Activated T-helper 1 cell treated with anti-CD3 and anti-CD28 coated beads, Interleukin-12 subunit alpha, Interleukin-12 subunit beta, Interleukin-2, Interleukin-4 antibody, amounts not matched to agents 30 ng/mL and 10 ng/mL and 1 ng/mL, durations not matched to agents 14 hours and 24 hours and 36 hours (primary cell): ENCODE measurements at regions not wholly inside any gene's neighbourhood (a gene's known extent, or its start where the extent isn't known, plus 50 kb on each side); places are given as distances from the start of the nearest gene placed in this dataset.

Experiments
- DNase-seq: peaks from one replicate; pipeline ENCODE4 v3.0.0; 2021; ENCODE audit warnings: low spot score
- H3K27ac Mint-ChIP-seq: one replicate; pipeline ENCODE4 v1.8.0; 2021; ENCODE audit warnings: mild to moderate bottlenecking, mixed read lengths
- H3K27me3 Mint-ChIP-seq: one replicate; pipeline ENCODE4 v1.8.0; 2022; ENCODE audit warnings: mild to moderate bottlenecking, moderate library complexity, mixed read lengths; ENCODE audit not compliant: insufficient read depth
- H3K36me3 Mint-ChIP-seq: one replicate; pipeline ENCODE4 v1.8.0; 2021; ENCODE audit warnings: low read depth, mixed read lengths
- H3K4me1 Mint-ChIP-seq: one replicate; pipeline ENCODE4 v1.8.0; 2021; ENCODE audit warnings: low read depth, mixed read lengths
- H3K4me3 Mint-ChIP-seq: one replicate; pipeline ENCODE4 v1.8.0; 2021; ENCODE audit warnings: mild to moderate bottlenecking, moderate library complexity, mixed read lengths
- H3K9me3 Mint-ChIP-seq: one replicate; pipeline ENCODE4 v1.8.0; 2021; ENCODE audit warnings: mixed read lengths
- intact Hi-C: fragments of 100-400 bp; cut with micrococcal nuclease; formaldehyde crosslinking; loops from one replicate; pipeline ENCODE4 v1.15.1; 2024

DNA sequence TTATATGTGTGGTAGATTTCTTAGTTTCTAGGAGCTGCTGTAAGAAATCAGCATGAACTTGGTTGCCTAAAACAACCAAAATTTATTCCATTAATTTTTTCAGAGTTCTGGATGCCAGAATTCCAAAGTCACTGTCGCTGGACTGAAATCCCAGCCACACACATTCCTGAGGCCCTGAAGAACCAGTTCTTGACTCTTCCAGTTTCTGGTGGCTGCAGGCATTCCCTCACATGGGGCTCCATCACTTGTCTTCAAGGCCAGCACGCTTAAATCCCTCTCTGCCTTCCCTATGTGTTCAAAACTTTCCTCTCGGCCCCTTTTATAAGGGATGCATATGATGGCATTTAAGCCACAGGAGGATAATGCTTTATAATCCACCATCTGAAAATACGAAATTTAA lies 1237.5 kb upstream of the CDH9 start:
- Mint-ChIP-seq H3K27me3 (no peaks in the 10 kb centered on the region), H3K4me1 (no peaks in the 10 kb centered on the region)

DNA sequence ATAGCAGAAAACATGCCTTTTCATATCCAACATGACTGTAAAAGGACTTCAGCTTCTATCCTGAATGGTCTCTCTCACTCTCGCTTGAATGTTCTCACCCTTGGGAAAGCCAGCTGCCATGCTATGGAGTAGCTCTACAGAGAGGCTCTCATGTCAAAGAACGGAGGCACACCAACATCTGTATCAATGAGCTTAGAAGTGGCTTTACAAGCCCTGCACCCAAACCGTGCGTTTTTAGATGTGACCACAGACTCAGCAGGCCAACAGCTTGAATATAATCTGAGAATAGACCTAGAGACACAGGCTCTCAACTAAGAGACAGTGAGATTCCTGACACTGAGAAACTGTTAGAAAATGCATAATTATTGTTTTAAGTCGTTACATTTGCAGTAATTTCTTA lies 1231.6 kb upstream of the CDH9 start:
- no peak for DNase-seq
- H3K36me3 Mint-ChIP-seq: no peaks in the 10 kb centered on the region
- H3K27ac Mint-ChIP-seq: no peak overlapping the region
- intact Hi-C loops: no loop called here
- H3K27me3 Mint-ChIP-seq: no peaks in the 10 kb centered on the region
- no peaks in the 10 kb centered on the region for H3K4me1 Mint-ChIP-seq
- no peak overlapping the region for H3K4me3 Mint-ChIP-seq
- peaks cover 18% of the 10 kb centered on the region for H3K9me3 Mint-ChIP-seq

More for the DNA sequence above, 1237.5 kb upstream of the CDH9 start:
- intact Hi-C loops: no loop called here
- H3K9me3 Mint-ChIP-seq: peaks cover 10% of the 10 kb centered on the region
- no peak overlapping the region for H3K27ac Mint-ChIP-seq
- no peaks in the 10 kb centered on the region for H3K36me3 Mint-ChIP-seq
- H3K4me3 Mint-ChIP-seq: no peak overlapping the region
- no peak for DNase-seq

DNA sequence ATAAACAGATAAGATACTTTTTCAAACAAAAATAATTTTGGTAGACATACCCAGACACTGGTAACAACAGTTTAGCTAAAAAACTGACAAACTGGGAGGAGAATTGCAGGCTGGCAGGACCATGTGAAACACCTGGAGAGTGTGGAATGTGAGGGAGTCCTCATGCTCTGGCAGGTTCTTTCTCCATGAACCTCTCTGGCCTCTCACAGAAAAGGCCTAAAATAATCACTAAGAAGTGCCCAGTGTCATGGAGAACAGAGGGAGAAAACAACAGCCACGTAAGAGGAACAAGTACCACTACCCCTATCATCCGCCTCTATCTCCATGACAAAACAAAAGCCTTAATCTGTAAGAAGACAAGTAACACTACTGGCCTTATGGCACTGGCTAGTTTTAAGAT lies 1227.5 kb upstream of the CDH9 start:
- intact Hi-C loops: no loop called here
- no peak for DNase-seq
- Mint-ChIP-seq H3K4me1 (no peaks in the 10 kb centered on the region), H3K4me3 (no peak overlapping the region), H3K36me3 (no peaks in the 10 kb centered on the region), H3K27ac (no peak overlapping the region), H3K9me3 (peaks cover 18% of the 10 kb centered on the region), H3K27me3 (no peaks in the 10 kb centered on the region)

DNA sequence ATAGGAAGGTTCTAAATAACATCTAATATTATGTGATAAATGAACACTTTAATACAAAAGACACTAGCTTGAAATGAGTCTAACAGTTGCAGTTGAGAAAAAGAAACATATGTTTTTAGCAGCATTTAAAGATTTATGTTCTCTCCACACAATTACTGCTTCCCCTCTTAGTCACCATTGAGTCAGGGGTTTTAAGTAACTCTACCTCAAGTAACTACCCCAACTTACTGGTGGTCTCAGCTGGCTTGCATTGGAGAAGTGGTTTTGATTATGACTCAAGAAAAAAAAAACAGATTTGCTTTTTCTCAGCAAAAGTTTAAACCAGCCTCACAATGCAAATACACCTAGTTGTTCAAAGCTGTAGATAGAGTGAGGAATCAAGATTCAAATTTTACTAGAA lies 1216.5 kb upstream of the CDH9 start:
- DNase-seq: no peak

DNA sequence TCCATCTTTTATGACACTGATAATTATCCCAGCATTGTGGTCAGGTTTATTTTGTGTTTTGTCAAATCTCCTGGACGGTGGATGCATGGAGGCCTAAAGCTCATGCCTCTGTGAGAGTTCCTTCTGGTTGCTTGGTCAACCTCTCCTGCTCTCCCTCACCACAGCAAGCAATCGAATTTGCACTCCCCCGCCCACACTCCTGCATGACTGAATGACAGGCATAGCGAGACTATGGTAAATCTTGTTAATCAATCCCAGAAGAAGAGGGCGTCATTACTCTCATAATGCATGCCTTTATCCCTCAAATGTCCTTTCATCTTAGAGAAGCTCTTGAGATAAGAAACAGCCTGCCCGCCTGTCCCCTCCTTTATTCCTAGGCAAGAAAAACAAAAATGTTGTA lies 1215.0 kb upstream of the CDH9 start:
- Mint-ChIP-seq H3K36me3 (no peaks in the 10 kb centered on the region), H3K4me1 (no peaks in the 10 kb centered on the region), H3K9me3 (peaks cover 28% of the 10 kb centered on the region), H3K27me3 (no peaks in the 10 kb centered on the region), H3K4me3 (no peak overlapping the region), H3K27ac (no peak overlapping the region)
- no peak for DNase-seq
- intact Hi-C loops: no loop called here

More for the DNA sequence above, 1216.5 kb upstream of the CDH9 start:
- no peak overlapping the region for H3K27ac Mint-ChIP-seq
- H3K4me1 Mint-ChIP-seq: no peaks in the 10 kb centered on the region
- no peaks in the 10 kb centered on the region for H3K27me3 Mint-ChIP-seq
- no peaks in the 10 kb centered on the region for H3K36me3 Mint-ChIP-seq
- peaks cover 19% of the 10 kb centered on the region for H3K9me3 Mint-ChIP-seq
- intact Hi-C loops: no loop called here
- H3K4me3 Mint-ChIP-seq: no peak overlapping the region

DNA sequence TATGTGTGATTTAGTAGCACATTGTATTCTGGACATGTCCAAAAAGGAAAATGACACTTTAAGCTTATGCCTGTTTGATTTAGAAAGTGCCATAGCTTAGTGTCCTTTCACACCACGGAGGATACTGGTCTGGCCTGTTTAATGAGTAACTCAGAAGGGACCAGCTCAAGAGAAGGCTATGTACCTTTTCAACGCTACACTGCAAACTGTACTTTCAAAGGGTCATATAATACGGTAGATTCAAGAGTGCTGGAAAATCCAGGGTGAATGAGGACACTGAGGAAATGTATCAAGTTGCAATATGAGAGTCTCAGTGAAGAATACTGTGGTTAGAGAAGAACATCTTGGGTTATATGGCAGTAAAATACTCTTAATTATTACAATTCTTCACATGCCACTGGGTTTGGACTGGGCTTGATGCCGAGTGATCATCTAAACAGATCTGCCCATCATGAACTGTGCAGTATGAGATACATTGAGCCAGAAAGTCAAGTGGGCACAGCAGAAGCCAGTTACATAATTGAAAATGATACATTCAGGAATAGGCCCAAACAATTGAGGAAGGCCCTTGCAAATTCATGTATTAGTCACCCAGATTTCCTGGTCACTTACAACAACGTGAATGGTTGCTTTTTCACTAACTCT lies 1211.5 kb upstream of the CDH9 start:
- no peak overlapping the region for H3K27ac Mint-ChIP-seq
- H3K4me3 Mint-ChIP-seq: no peak overlapping the region
- H3K9me3 Mint-ChIP-seq: peaks cover 34% of the 10 kb centered on the region
- H3K36me3 Mint-ChIP-seq: no peaks in the 10 kb centered on the region
- no peaks in the 10 kb centered on the region for H3K27me3 Mint-ChIP-seq
- no peak for DNase-seq
- intact Hi-C loops: no loop called here
- H3K4me1 Mint-ChIP-seq: no peaks in the 10 kb centered on the region

DNA sequence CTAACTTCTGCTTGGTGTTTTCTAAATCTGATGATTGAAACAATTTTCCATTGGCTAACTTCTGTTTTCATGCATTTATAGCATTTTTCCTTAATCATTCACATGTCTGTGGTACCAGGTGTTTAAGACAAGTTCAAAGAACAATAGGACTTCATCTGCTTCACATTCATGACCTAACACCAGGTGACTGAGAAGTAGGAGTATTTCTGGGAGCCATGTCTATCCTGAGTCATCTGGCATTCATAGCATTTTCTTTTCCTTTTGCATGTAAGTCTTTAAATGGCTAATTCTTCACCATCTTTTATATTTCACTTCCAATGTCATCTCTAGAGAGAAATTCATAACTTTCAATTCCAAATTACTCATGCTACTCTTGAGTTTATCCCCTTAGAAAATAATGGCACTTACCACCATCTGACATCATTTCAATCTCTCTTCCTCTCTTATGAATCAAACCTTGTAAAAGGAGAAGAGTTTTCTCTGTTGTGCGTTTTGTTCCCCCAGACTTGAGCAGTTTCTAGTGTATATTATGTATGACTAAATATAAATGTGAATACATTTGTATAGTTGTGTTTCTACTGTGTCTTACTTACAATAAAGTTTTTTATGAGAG lies 1196.1 kb upstream of the CDH9 start:
- H3K27ac Mint-ChIP-seq: no peak overlapping the region
- H3K27me3 Mint-ChIP-seq: no peaks in the 10 kb centered on the region
- H3K36me3 Mint-ChIP-seq: no peaks in the 10 kb centered on the region
- H3K9me3 Mint-ChIP-seq: peaks cover 6% of the 10 kb centered on the region
- DNase-seq: no peak
- H3K4me3 Mint-ChIP-seq: no peak overlapping the region
- intact Hi-C loops: no loop called here
- no peaks in the 10 kb centered on the region for H3K4me1 Mint-ChIP-seq

DNA sequence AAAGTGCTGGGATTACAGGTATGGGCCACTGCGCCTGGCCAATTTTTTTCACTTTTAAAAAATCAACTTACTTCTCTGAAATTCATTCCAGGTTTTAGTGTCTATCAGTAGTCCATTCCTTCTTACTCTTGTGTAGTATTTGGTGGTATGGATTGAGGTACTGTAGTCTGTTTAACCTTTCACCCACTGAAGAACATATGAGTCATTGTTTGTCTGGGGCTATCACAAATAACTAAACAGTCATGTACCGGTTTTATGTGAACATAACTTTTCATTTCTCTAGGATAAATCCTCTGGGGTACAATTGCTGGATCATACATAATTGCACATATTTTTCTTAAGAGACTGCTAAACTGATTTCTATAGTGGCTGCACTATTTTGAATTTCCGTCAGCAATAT lies 1188.0 kb upstream of the CDH9 start:
- intact Hi-C loops: no loop called here
- DNase-seq: no peak
- no peaks in the 10 kb centered on the region for H3K27me3 Mint-ChIP-seq
- no peak overlapping the region for H3K4me3 Mint-ChIP-seq
- H3K4me1 Mint-ChIP-seq: no peaks in the 10 kb centered on the region
- no peak overlapping the region for H3K27ac Mint-ChIP-seq
- H3K9me3 Mint-ChIP-seq: peaks cover 6% of the 10 kb centered on the region
- no peaks in the 10 kb centered on the region for H3K36me3 Mint-ChIP-seq

DNA sequence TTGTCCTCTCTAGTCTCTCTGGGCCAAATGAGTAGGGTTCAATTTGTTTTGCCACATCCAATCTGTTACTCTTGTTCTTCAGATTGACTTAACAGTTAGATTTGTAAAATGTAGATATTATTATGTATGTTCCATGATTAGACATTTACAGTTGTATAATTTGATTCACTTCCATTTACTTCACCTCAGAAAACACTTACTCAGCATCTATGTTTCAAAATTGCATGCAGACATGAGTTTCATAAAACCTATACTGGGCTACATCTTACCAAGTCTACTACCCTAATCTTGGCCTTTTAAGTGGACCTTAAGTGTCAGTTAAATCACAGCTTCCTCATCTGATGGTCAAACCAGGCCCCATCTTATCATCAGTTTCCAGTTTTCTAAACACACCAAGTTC lies 1181.2 kb upstream of the CDH9 start:
- Mint-ChIP-seq H3K27me3 (no peaks in the 10 kb centered on the region), H3K9me3 (peaks cover 20% of the 10 kb centered on the region), H3K4me1 (no peaks in the 10 kb centered on the region), H3K4me3 (no peak overlapping the region), H3K27ac (no peak overlapping the region), H3K36me3 (no peaks in the 10 kb centered on the region)
- DNase-seq: no peak
- intact Hi-C loops: no loop called here

DNA sequence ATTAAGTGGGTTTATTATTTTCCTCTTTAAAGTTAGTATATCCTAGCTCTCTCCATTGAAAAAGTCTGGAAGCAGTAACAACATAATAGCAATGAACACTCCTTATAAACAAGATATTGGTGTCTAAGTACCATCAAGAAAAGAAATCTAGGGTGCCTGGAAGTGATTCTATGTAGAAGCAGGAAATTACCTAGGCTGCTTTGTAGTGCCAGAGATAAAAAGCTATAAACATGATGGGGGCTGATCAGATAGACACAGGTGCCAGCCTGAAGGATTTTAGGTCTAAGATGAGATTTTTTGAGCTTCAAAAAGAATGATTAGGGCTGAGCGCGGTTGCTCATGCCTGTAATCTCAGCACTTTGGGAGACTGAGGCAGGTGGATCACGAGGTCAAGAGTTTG lies 1179.3 kb upstream of the CDH9 start:
- DNase-seq: no peak
- Mint-ChIP-seq H3K36me3 (no peaks in the 10 kb centered on the region), H3K27me3 (no peaks in the 10 kb centered on the region), H3K27ac (no peak overlapping the region), H3K9me3 (peaks cover 13% of the 10 kb centered on the region), H3K4me1 (no peaks in the 10 kb centered on the region), H3K4me3 (no peak overlapping the region)
- intact Hi-C loops: no loop called here

DNA sequence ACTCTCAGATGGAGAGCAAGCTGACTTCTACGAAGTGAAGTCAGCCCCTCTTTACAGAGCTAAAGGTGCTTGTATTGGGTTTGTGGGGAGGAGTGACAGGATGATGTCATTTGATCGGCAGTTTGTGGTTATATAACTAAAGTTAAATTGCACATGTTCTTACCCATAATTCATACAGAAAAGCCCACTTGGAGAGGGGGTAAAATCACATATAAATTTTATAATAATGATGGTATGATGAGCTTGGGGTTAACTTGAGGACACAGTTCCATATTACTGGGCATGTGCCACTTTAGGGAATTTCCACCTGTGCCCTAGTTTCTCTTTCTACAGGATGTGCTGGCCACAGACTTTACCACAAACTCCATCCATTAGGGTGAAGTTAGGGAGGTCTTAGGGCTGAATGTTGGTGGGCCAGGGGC lies 1178.6 kb upstream of the CDH9 start:
- H3K4me1 Mint-ChIP-seq: no peaks in the 10 kb centered on the region
- no peaks in the 10 kb centered on the region for H3K36me3 Mint-ChIP-seq
- no peaks in the 10 kb centered on the region for H3K27me3 Mint-ChIP-seq

DNA sequence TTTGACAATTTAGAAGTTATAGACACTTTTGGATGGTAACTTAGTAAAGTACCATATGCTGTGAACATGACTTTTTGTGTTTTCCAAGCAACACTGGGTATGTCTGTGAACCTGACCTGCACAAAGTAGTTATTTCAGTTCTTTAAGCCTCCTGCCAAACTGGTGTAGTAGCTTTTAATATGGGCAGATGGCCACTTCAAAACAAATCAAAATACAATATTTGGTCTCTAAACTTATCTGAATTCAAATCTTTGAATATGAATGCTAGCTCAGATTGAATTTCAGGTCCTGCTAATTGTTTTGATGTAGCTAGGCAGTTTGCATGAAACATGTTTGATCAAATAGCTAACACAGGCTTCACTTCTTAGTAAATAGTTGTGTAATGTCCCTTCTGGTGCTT lies 1176.7 kb upstream of the CDH9 start:
- H3K36me3 Mint-ChIP-seq: no peaks in the 10 kb centered on the region

More for the DNA sequence above, 1178.6 kb upstream of the CDH9 start:
- DNase-seq: no peak
- Mint-ChIP-seq H3K9me3 (peaks cover 13% of the 10 kb centered on the region), H3K27ac (no peak overlapping the region), H3K4me3 (no peak overlapping the region)
- intact Hi-C loops: loop anchor here (1.0 kb wide), 1 partner anchor 27 kb away; no protein-coding TSS in a partner anchor

DNA sequence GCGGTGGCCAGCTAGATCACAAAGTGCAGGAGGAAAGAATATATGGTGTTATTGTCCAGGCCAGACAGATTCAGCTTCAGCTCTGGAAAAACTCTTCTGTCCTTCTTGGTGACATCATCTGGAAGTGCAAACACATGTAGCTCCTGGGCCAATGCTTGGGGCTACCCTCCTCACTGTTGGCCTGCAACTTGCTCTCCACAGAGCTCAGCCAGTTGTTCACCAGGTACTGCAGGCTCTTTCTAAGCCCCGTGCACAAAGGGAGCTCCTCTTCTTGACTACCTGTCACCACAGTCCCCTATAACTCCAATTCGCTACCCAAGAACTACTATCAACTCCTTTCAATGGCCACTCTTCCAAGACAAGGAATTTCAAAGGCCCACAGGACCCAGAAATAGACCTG lies 1175.9 kb upstream of the CDH9 start:
- Mint-ChIP-seq H3K36me3 (no peaks in the 10 kb centered on the region), H3K27ac (no peak overlapping the region), H3K4me3 (no peak overlapping the region), H3K9me3 (peaks cover 11% of the 10 kb centered on the region), H3K4me1 (no peaks in the 10 kb centered on the region), H3K27me3 (no peaks in the 10 kb centered on the region)
- intact Hi-C loops: no loop called here
- DNase-seq: no peak

More for the DNA sequence above, 1176.7 kb upstream of the CDH9 start:
- Mint-ChIP-seq H3K27me3 (no peaks in the 10 kb centered on the region), H3K4me1 (no peaks in the 10 kb centered on the region), H3K4me3 (no peak overlapping the region), H3K9me3 (peaks cover 13% of the 10 kb centered on the region), H3K27ac (no peak overlapping the region)
- DNase-seq: no peak
- intact Hi-C loops: no loop called here

DNA sequence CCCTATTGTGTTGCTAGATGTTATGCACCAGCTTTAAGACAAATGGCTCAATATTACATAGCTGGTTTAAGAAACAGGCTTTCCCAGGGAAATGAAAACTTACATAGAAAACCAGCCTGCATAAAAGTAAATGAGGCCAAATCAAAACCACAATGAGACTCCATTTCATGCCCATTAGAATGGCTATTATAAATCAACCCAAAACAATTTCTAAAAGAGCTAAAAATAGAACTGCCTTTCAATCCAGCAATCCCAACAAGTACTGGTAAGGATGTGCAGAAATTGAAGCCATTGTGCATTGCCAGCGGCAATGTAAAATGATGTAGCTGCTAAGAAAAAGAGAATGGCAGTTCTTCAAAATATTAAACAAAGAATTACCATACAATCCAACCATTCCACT lies 1170.0 kb upstream of the CDH9 start:
- H3K36me3 Mint-ChIP-seq: no peaks in the 10 kb centered on the region
- no peak overlapping the region for H3K4me3 Mint-ChIP-seq
- H3K27me3 Mint-ChIP-seq: no peaks in the 10 kb centered on the region
- H3K4me1 Mint-ChIP-seq: no peaks in the 10 kb centered on the region
- intact Hi-C loops: no loop called here
- no peak overlapping the region for H3K27ac Mint-ChIP-seq
- H3K9me3 Mint-ChIP-seq: peaks cover 9% of the 10 kb centered on the region
- no peak for DNase-seq
